ENCODE measurements at regions not wholly inside any gene's neighbourhood (a gene's known extent, or its start where the extent isn't known, plus 50 kb on each side); places are given as distances from the start of the nearest gene placed in this dataset.

DNA sequence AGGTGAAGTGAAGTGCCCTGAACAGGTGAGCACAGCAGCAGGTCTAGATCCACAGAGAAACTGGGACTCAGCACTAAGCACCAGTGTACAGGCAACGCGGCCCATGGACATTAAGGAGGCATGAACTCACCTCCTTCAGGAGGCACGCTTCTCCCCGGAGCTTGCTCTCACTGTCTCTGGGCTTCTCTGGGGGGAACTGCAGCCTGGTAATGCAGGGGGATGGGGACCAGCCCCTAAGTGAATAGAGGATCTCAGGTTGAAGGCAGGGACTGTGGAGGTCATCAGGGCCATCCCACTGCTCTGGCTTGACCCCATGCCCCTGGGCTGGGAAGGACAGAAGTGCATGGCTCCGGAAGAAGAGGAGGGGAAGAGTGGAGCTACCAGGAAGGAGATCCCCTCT, 495.6 kb upstream of the B3GAT1 start:
- TF ChIP-seq, protein P1, sequence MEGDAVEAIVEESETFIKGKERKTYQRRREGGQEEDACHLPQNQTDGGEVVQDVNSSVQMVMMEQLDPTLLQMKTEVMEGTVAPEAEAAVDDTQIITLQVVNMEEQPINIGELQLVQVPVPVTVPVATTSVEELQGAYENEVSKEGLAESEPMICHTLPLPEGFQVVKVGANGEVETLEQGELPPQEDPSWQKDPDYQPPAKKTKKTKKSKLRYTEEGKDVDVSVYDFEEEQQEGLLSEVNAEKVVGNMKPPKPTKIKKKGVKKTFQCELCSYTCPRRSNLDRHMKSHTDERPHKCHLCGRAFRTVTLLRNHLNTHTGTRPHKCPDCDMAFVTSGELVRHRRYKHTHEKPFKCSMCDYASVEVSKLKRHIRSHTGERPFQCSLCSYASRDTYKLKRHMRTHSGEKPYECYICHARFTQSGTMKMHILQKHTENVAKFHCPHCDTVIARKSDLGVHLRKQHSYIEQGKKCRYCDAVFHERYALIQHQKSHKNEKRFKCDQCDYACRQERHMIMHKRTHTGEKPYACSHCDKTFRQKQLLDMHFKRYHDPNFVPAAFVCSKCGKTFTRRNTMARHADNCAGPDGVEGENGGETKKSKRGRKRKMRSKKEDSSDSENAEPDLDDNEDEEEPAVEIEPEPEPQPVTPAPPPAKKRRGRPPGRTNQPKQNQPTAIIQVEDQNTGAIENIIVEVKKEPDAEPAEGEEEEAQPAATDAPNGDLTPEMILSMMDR (IDR thresholded peaks at IDR 0.05), result no peak
- TF ChIP-seq POLR2A (IDR thresholded peaks at IDR 0.05), result no peak

Data from body of pancreas (tissue), 4 donors.